ENCODE measurements at regions not wholly inside any gene's neighbourhood (a gene's known extent, or its start where the extent isn't known, plus 50 kb on each side); places are given as distances from the start of the nearest gene placed in this dataset.

- H3K4me3 ChIP-seq: no peak overlapping the region
- no peaks in the 10 kb centered on the region for H3K4me1 ChIP-seq
- ChIA-PET POLR2A (interaction anchor here (0.6 kb wide), 1 partner anchor 620 kb away, joined by 3 read pairs; no protein-coding TSS in a partner anchor), CTCF (interaction anchor here (0.6 to 1.6 kb wide), 4 partner anchors 28 to 821 kb away, joined by 3 to 5 read pairs (median 4); no protein-coding TSS in a partner anchor)
- no peak overlapping the region for H3K4me2 ChIP-seq
- ATAC-seq (peak; percentile 34 to 52; a peak in 3 of 6 replicates), DNase-seq (ENCODE audit: low read depth in 1 of 2, low spot score in 1 of 2) (peak in 1 of 2 experiments; percentile 32), FAIRE-seq (no peak)
- no peak overlapping the region for H3K27ac ChIP-seq
- 48% methylated on average over 8 of the region's 8 CpGs for WGBS (ENCODE audit: missing lambda C conversion rate)
- H3K9me3 ChIP-seq: no peaks in the 10 kb centered on the region
- TF ChIP-seq RAD21 (conservative IDR thresholded peaks at IDR 0.05 in 1 of 2, IDR thresholded peaks at IDR 0.05 in 1 of 2) (peak; percentile 32 to 39; a peak in 3 of 5 replicates), NR3C1 (IDR thresholded peaks at IDR 0.05) (no peak), CEBPB (IDR thresholded peaks at IDR 0.05) (peak; percentile 18 to 65; a peak in 2 of 4 replicates)
Measured at GRCh38 chr21:35508139-35508888, 459.2 kb upstream of the RUNX1 start.

GRCh38 chr21:35507181-35507759, 458.2 kb upstream of the RUNX1 start:
- 67% methylated on average over 4 of the region's 4 CpGs for WGBS (ENCODE audit: missing lambda C conversion rate)
- H3K4me1 ChIP-seq: no peaks in the 10 kb centered on the region
- ATAC-seq (no peak), DNase-seq (ENCODE audit: low read depth in 1 of 2, low spot score in 1 of 2) (no peak), FAIRE-seq (no peak)
- TF ChIP-seq BCL3 (IDR thresholded peaks at IDR 0.05) (no peak), SREBF2 (IDR thresholded peaks at IDR 0.05) (no peak), HOXB5 (CRISPR knock-in tag; IDR thresholded peaks at IDR 0.05) (no peak), ATOH8 (CRISPR knock-in tag; IDR thresholded peaks at IDR 0.05; ENCODE audit: low read depth) (no peak), NR3C1 (IDR thresholded peaks at IDR 0.05) (no peak), BHLHE40 (IDR thresholded peaks at IDR 0.05; ENCODE audit: low read depth, low read length) (no peak), HEYL (CRISPR knock-in tag; IDR thresholded peaks at IDR 0.05) (no peak), HDAC2 (IDR thresholded peaks at IDR 0.05) (no peak), JUNB (IDR thresholded peaks at IDR 0.05) (no peak), TP53 (CRISPR knock-in tag; IDR thresholded peaks at IDR 0.05) (no peak)
- H3K4me2 ChIP-seq: no peak overlapping the region
- H3K9me3 ChIP-seq: no peaks in the 10 kb centered on the region
- no peak overlapping the region for H3K4me3 ChIP-seq
- ChIA-PET POLR2A (no interaction called here), CTCF (no interaction called here)
- H3K27ac ChIP-seq: no peak overlapping the region

GRCh38 chr21:35506771-35507170, 457.7 kb upstream of the RUNX1 start:
- Histone ChIP-seq H3K4me3 (no peak overlapping the region), H3K4me2 (no peak overlapping the region), H3K27ac (no peak overlapping the region), H3K4me1 (no peaks in the 10 kb centered on the region), H3K9me3 (no peaks in the 10 kb centered on the region)
- WGBS (ENCODE audit: missing lambda C conversion rate): 33% methylated on average over 2 of the region's 2 CpGs
- ChIA-PET POLR2A (no interaction called here), CTCF (no interaction called here)
- no peak for DNase-seq (ENCODE audit: low read depth in 1 of 2, low spot score in 1 of 2)
- ATAC-seq: no peak
- FAIRE-seq: no peak
- TF ChIP-seq ZNF302 (CRISPR knock-in tag; IDR thresholded peaks at IDR 0.05): no peak
- no peak for TF ChIP-seq EP300 (IDR thresholded peaks at IDR 0.05)
- no peak for TF ChIP-seq HOXB13 (CRISPR knock-in tag; IDR thresholded peaks at IDR 0.05; ENCODE audit: low read depth)
- no peak for TF ChIP-seq E2F6 (IDR thresholded peaks at IDR 0.05; ENCODE audit: borderline replicate concordance, low read depth)

GRCh38 chr21:35506352-35506751, 457.2 kb upstream of the RUNX1 start:
- no peak for DNase-seq (ENCODE audit: low read depth in 1 of 2, low spot score in 1 of 2)
- POLR2A ChIA-PET: no interaction called here
- H3K27ac ChIP-seq: no peak overlapping the region

More at GRCh38 chr21:35506352-35506751, 457.2 kb upstream of the RUNX1 start:
- ATAC-seq (no peak), FAIRE-seq (no peak)
- no peaks in the 10 kb centered on the region for H3K9me3 ChIP-seq
- H3K4me3 ChIP-seq: no peak overlapping the region
- CTCF ChIA-PET: no interaction called here
- WGBS (ENCODE audit: missing lambda C conversion rate): 53% methylated on average over 3 of the region's 3 CpGs
- TF ChIP-seq ZFP36 (IDR thresholded peaks at IDR 0.05; ENCODE audit: borderline replicate concordance, partially characterized antibody) (no peak), EHMT2 (IDR thresholded peaks at IDR 0.05; ENCODE audit: low read depth) (no peak), TP53 (CRISPR knock-in tag; IDR thresholded peaks at IDR 0.05) (no peak), SREBF2 (IDR thresholded peaks at IDR 0.05) (no peak)
- no peak overlapping the region for H3K4me2 ChIP-seq
- no peaks in the 10 kb centered on the region for H3K4me1 ChIP-seq

All from A549 (cell line).